ENCODE measurements at regions not wholly inside any gene's neighbourhood (a gene's known extent, or its start where the extent isn't known, plus 50 kb on each side); places are given as distances from the start of the nearest gene placed in this dataset.

DNA sequence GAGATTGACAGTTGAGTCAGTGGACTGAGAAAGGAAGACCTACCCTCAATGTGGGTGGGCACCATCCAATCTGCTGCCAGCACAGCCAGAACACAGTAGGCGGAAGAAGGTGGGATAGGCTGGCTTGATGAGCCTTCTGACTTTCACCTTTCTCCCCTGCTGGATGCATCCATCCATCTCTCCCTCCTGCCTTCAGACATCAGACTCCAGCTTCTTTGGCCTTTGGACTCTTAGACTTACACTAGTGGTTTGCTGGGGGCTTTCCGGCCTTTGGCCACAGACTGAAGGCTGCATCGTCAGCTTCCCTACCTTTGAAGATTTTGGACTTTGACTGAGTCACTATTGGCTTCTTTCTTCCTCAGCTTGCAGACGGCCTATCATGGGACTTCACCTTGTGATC is 456.5 kb upstream of the MIS18BP1 start:
- Histone ChIP-seq H3K9ac (ENCODE audit: low read depth, low read length) (no peak overlapping the region), H3K4ac (ENCODE audit: low read depth, low read length) (no peak overlapping the region), H2AK9ac (replicated peaks; ENCODE audit: low read depth, low read length, poor library complexity) (no peak overlapping the region), H3K4me3 (ENCODE audit: insufficient read depth, low read depth, low read length) (no peak overlapping the region), H3K23ac (ENCODE audit: low read depth, low read length) (no peak overlapping the region), H4K5ac (ENCODE audit: low read depth, low read length) (no peak overlapping the region), H3K9me1 (ENCODE audit: insufficient read depth, low read length) (no peaks in the 10 kb centered on the region), H3K27me3 (ENCODE audit: control insufficient read depth, insufficient read depth, low read length) (no peaks in the 10 kb centered on the region), H3K36me3 (ENCODE audit: control insufficient read depth, insufficient read depth, low read length) (no peaks in the 10 kb centered on the region), H3K9me3 (ENCODE audit: control insufficient read depth, insufficient read depth, low read length) (peaks cover 3% of the 10 kb centered on the region; the same call in 1 of the 2 replicates), H4K20me1 (ENCODE audit: insufficient read depth, low read length) (no peaks in the 10 kb centered on the region), H3K4me2 (ENCODE audit: low read depth, low read length) (no peak overlapping the region), H2AFZ (replicated peaks; ENCODE audit: low read length, poor library complexity) (no peak overlapping the region), H3K18ac (ENCODE audit: low read depth, low read length) (no peak overlapping the region), H3K4me1 (ENCODE audit: control insufficient read depth, insufficient read depth, low read length) (no peaks in the 10 kb centered on the region), H3K79me1 (ENCODE audit: low read depth in 1 of 2, low read length in 2 of 2) (no peaks in the 10 kb centered on the region), H2BK5ac (ENCODE audit: low read depth, low read length, poor library complexity, severe bottlenecking) (no peak overlapping the region), H2BK20ac (ENCODE audit: low read depth, low read length) (no peak overlapping the region), H2AK5ac (ENCODE audit: low read depth, low read length) (no peak overlapping the region), H3K14ac (replicated peaks; ENCODE audit: low read depth, low read length) (no peak overlapping the region), H2BK15ac (ENCODE audit: low read depth, low read length) (no peak overlapping the region), H4K91ac (ENCODE audit: insufficient read depth, low read depth, low read length) (no peak overlapping the region), H2BK120ac (ENCODE audit: low read depth, low read length) (no peak overlapping the region), H3K56ac (ENCODE audit: extremely low read depth, insufficient read depth, low read length) (no peak overlapping the region), H4K8ac (ENCODE audit: low read depth in 2 of 2, low read length in 2 of 2) (no peak overlapping the region), H3K27ac (ENCODE audit: insufficient read depth, low read length) (no peak overlapping the region)
- TF ChIP-seq RAD21 (IDR thresholded peaks at IDR 0.05; ENCODE audit: low read length) (no peak), MAFK (IDR thresholded peaks at IDR 0.05; ENCODE audit: low read depth, low read length) (no peak), FOS (IDR thresholded peaks at IDR 0.05; ENCODE audit: low read depth, low read length) (no peak), RFX5 (IDR thresholded peaks at IDR 0.05; ENCODE audit: low read depth, low read length) (no peak), NFE2L2 (IDR thresholded peaks at IDR 0.05; ENCODE audit: low read depth, low read length) (no peak)
- TF ChIP-seq, protein P1, sequence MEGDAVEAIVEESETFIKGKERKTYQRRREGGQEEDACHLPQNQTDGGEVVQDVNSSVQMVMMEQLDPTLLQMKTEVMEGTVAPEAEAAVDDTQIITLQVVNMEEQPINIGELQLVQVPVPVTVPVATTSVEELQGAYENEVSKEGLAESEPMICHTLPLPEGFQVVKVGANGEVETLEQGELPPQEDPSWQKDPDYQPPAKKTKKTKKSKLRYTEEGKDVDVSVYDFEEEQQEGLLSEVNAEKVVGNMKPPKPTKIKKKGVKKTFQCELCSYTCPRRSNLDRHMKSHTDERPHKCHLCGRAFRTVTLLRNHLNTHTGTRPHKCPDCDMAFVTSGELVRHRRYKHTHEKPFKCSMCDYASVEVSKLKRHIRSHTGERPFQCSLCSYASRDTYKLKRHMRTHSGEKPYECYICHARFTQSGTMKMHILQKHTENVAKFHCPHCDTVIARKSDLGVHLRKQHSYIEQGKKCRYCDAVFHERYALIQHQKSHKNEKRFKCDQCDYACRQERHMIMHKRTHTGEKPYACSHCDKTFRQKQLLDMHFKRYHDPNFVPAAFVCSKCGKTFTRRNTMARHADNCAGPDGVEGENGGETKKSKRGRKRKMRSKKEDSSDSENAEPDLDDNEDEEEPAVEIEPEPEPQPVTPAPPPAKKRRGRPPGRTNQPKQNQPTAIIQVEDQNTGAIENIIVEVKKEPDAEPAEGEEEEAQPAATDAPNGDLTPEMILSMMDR (conservative IDR thresholded peaks at IDR 0.05; ENCODE audit: low read depth, low read length) = no peak
- TF ChIP-seq, protein P2, sequence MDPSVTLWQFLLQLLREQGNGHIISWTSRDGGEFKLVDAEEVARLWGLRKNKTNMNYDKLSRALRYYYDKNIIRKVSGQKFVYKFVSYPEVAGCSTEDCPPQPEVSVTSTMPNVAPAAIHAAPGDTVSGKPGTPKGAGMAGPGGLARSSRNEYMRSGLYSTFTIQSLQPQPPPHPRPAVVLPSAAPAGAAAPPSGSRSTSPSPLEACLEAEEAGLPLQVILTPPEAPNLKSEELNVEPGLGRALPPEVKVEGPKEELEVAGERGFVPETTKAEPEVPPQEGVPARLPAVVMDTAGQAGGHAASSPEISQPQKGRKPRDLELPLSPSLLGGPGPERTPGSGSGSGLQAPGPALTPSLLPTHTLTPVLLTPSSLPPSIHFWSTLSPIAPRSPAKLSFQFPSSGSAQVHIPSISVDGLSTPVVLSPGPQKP (IDR thresholded peaks at IDR 0.05; ENCODE audit: borderline replicate concordance, low read depth, low read length) = no peak
- WGBS, 2 experiments (ENCODE audit: extremely low coverage in 2 of 2, insufficient read length in 1 of 2) = 40% methylated on average over 1 of the region's 4 CpGs; no CpG with 5 or more reads in 1 of the 2 experiments
- no peak for DNase-seq
- BruUV-seq (replicated peaks) = no TSS peak
- intact Hi-C loops (cut with micrococcal nuclease) = no loop called here
- CTCF ChIA-PET = no interaction called here
- no peak for ATAC-seq (ENCODE audit: low read depth)
- dilution Hi-C loops (cut with HindIII; ENCODE audit: low sequenced_read_pairs, unreplicated experiment) = no loop called here
- in situ Hi-C loops (cut with MboI; ENCODE audit: low sequenced_read_pairs) = no loop called here
- POLR2A ChIA-PET (ENCODE audit: unreplicated experiment) = no interaction called here
